OCI-LY3 (cell line): ENCODE measurements at regions not wholly inside any gene's neighbourhood (a gene's known extent, or its start where the extent isn't known, plus 50 kb on each side); places are given as distances from the start of the nearest gene placed in this dataset.

Source experiments
- H2AFZ ChIP-seq: fragments of 200-600, 300-600 bp; shearing (Covaris generic); 2 replicates; pipeline ENCODE4 v1.6.0; 2014; ENCODE audit warnings: antibody characterized with exemption, low read depth, low read length
- H3K27ac ChIP-seq: fragments of 200-600, 300-600 bp; sonication (generic); 2 replicates; pipeline ENCODE4 v1.5.1; 2014; ENCODE audit warnings: mild to moderate bottlenecking, low read length, moderate library complexity, mixed read lengths
- H3K27me3 ChIP-seq: fragments of 200-600, 300-600 bp; sonication (generic); 2 replicates; pipeline ENCODE4 v1.6.1; 2014; ENCODE audit warnings: low read depth, low read length, mixed read lengths
- H3K36me3 ChIP-seq: fragments of 200-600, 300-600 bp; sonication (generic); replicated peaks from 2 replicates; pipeline ENCODE3; 2014; ENCODE audit warnings: low read depth, low read length, mixed read lengths
- H3K4me1 ChIP-seq: fragments of 300-600, 200-600 bp; sonication (generic); 2 replicates; pipeline ENCODE4 v1.6.1; 2014; ENCODE audit warnings: low read length, mixed read lengths
- H3K4me2 ChIP-seq: fragments of 200-600, 300-600 bp; sonication (generic); 2 replicates; pipeline ENCODE4 v1.6.1; 2014; ENCODE audit warnings: low read length, mixed read lengths
- H3K4me3 ChIP-seq: fragments of 300-600, 200-600 bp; sonication (generic); 2 replicates; pipeline ENCODE4 v1.5.1; 2014; ENCODE audit warnings: antibody characterized with exemption, mild to moderate bottlenecking, low read length, moderate library complexity
- H3K79me2 ChIP-seq: fragments of 300-600, 200-600 bp; shearing (Covaris generic); 2 replicates; pipeline ENCODE4 v1.6.1; 2014; ENCODE audit warnings: mild to moderate bottlenecking, low read length, mixed read lengths
- H3K9ac ChIP-seq: fragments of 300-600, 200-600 bp; shearing (Covaris generic); 2 replicates; pipeline ENCODE4 v1.6.0; 2014; ENCODE audit warnings: mild to moderate bottlenecking, low read length, moderate library complexity
- H3K9me3 ChIP-seq: fragments of 200-600, 300-600 bp; shearing (Covaris generic); 2 replicates; pipeline ENCODE4 v1.6.1; 2014; ENCODE audit warnings: low read length, mixed read lengths; ENCODE audit not compliant: insufficient read depth
- H4K20me1 ChIP-seq: fragments of 200-600, 300-600 bp; sonication (generic); 2 replicates; pipeline ENCODE4 v1.6.1; 2016; ENCODE audit warnings: low read length, mixed read lengths; ENCODE audit not compliant: insufficient read depth
- EZH2phosphoT487 ChIP-seq: fragments of 200-600 bp; shearing (Covaris generic); IDR thresholded peaks from 2 replicates; pipeline ENCODE4 v1.6.1; 2018; ENCODE audit warnings: antibody characterized with exemption, mixed run types, low read depth
- TF ChIP-seq, protein P1 (sequence below): fragments of 200-600, 300-600 bp; sonication (generic); IDR thresholded peaks from 2 replicates; pipeline ENCODE4 v1.5.1; 2014; ENCODE audit warnings: antibody characterized with exemption, low read length, low read depth

DNA sequence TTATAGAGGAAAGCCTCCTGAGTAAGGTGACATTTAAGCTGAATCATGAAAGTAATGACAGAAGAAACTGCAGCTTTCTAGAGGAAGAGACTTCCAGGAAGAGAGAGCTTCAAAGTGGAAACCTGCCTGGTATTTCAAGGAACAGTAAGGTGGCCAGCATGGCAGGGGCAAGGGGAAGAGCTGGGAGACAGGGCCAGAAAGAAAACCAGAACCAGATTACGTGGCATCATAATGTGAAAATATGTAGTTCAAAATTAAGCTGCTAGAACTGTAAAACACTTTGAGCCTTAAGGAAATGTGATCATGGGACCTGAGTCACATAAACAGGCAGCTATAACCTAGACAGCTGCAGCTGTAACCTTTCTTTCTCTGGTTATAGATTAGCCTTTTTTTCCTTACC lies 238.0 kb upstream of the FOXK1 start:
- H3K4me2 ChIP-seq: no peak overlapping the region
- no peaks in the 10 kb centered on the region for H3K36me3 ChIP-seq
- H3K9ac ChIP-seq: no peak overlapping the region
- no peaks in the 10 kb centered on the region for H3K79me2 ChIP-seq
- H2AFZ ChIP-seq: no peak overlapping the region
- TF ChIP-seq EZH2phosphoT487: no peak
- TF ChIP-seq, protein P1, sequence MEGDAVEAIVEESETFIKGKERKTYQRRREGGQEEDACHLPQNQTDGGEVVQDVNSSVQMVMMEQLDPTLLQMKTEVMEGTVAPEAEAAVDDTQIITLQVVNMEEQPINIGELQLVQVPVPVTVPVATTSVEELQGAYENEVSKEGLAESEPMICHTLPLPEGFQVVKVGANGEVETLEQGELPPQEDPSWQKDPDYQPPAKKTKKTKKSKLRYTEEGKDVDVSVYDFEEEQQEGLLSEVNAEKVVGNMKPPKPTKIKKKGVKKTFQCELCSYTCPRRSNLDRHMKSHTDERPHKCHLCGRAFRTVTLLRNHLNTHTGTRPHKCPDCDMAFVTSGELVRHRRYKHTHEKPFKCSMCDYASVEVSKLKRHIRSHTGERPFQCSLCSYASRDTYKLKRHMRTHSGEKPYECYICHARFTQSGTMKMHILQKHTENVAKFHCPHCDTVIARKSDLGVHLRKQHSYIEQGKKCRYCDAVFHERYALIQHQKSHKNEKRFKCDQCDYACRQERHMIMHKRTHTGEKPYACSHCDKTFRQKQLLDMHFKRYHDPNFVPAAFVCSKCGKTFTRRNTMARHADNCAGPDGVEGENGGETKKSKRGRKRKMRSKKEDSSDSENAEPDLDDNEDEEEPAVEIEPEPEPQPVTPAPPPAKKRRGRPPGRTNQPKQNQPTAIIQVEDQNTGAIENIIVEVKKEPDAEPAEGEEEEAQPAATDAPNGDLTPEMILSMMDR: no peak
- H3K4me1 ChIP-seq: no peaks in the 10 kb centered on the region
- H3K4me3 ChIP-seq: no peak overlapping the region
- H3K27ac ChIP-seq: no peak overlapping the region
- H3K27me3 ChIP-seq: no peaks in the 10 kb centered on the region
- no peaks in the 10 kb centered on the region for H4K20me1 ChIP-seq
- H3K9me3 ChIP-seq: no peaks in the 10 kb centered on the region

DNA sequence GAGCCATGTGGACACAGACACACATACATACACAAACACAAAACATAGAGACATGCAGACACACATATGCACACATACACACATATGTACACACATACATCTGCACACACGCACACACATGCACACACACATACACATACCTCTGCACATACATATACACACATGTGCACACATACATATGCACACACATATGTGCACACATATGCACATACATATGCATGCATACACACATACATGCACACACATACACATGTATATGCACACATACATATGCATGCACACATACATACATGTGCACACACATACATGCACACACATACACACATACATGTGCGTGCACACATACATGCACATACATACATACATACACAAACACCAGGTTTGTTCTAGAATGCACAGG lies 236.3 kb upstream of the FOXK1 start:
- Histone ChIP-seq H3K79me2 (no peaks in the 10 kb centered on the region), H3K9me3 (no peaks in the 10 kb centered on the region), H3K4me3 (no peak overlapping the region)

DNA sequence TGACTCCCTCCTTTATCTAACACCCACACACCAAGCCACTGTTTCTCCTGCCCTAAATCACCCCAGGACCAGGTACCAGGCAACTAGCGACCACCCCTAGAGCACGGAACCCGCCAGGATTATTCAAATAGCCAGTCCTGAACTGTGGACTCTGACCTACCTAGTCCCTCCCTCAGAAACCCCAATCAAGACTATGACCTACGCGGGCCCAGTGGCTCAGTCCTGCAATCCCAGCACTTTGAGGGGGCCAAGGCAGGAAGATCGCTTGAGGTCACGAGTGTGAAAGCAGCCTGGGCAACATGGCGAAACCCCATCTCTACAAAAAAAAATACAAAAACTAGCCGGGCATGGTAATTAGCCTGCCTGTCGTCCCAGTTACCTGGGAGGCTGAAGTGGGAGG lies 232.8 kb upstream of the FOXK1 start:
- no peaks in the 10 kb centered on the region for H3K27me3 ChIP-seq
- no peaks in the 10 kb centered on the region for H3K4me1 ChIP-seq
- H3K27ac ChIP-seq: no peak overlapping the region
- no peaks in the 10 kb centered on the region for H3K36me3 ChIP-seq
- no peak overlapping the region for H2AFZ ChIP-seq
- no peak overlapping the region for H3K4me3 ChIP-seq
- H3K9ac ChIP-seq: no peak overlapping the region
- H3K4me2 ChIP-seq: no peak overlapping the region
- H4K20me1 ChIP-seq: no peaks in the 10 kb centered on the region
- no peaks in the 10 kb centered on the region for H3K79me2 ChIP-seq
- no peaks in the 10 kb centered on the region for H3K9me3 ChIP-seq
- no peak for TF ChIP-seq EZH2phosphoT487
- TF ChIP-seq, protein P1: no peak

More for the DNA sequence above, 236.3 kb upstream of the FOXK1 start:
- no peaks in the 10 kb centered on the region for H3K27me3 ChIP-seq
- no peak overlapping the region for H3K9ac ChIP-seq
- H4K20me1 ChIP-seq: no peaks in the 10 kb centered on the region
- H3K27ac ChIP-seq: no peak overlapping the region
- H3K36me3 ChIP-seq: no peaks in the 10 kb centered on the region
- no peak for TF ChIP-seq EZH2phosphoT487
- TF ChIP-seq, protein P1: no peak
- no peak overlapping the region for H3K4me2 ChIP-seq
- no peak overlapping the region for H2AFZ ChIP-seq
- no peaks in the 10 kb centered on the region for H3K4me1 ChIP-seq

DNA sequence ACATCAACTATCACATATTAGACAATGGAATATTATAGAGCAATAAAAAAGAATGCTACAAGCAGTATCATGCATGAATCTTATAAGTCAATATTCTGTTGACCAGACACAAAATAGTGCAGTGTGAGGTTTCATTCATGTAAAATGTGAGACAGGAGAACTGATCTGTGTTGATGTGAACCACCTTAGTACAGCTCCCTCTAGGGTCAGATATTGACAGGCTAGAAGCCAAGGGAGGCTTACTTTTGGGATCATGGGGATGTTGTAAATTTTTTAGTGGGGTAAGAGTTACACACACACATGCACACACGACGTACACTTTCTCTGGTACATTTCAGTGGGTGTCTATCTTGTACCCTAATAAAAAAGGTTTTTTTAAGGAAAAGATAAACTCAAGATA lies 231.6 kb upstream of the FOXK1 start:
- Histone ChIP-seq H3K79me2 (no peaks in the 10 kb centered on the region), H3K9me3 (no peaks in the 10 kb centered on the region), H3K27ac (no peak overlapping the region), H3K9ac (no peak overlapping the region), H3K4me2 (no peak overlapping the region), H3K27me3 (no peaks in the 10 kb centered on the region), H3K36me3 (no peaks in the 10 kb centered on the region), H3K4me1 (no peaks in the 10 kb centered on the region), H3K4me3 (no peak overlapping the region), H4K20me1 (no peaks in the 10 kb centered on the region), H2AFZ (no peak overlapping the region)
- TF ChIP-seq, protein P1: no peak
- TF ChIP-seq EZH2phosphoT487: no peak
